ENCODE measurements at regions not wholly inside any gene's neighbourhood (a gene's known extent, or its start where the extent isn't known, plus 50 kb on each side); places are given as distances from the start of the nearest gene placed in this dataset.

- ChIA-PET POLR2A (no interaction called here), CTCF (no interaction called here)
- TF ChIP-seq PKNOX1 (IDR thresholded peaks at IDR 0.05) (no peak), CTBP1 (IDR thresholded peaks at IDR 0.05; ENCODE audit: borderline replicate concordance) (no peak), FOXK2 (IDR thresholded peaks at IDR 0.05) (no peak), ELF4 (IDR thresholded peaks at IDR 0.05) (no peak), LEF1 (IDR thresholded peaks at IDR 0.05; ENCODE audit: borderline replicate concordance) (no peak), BHLHE40 (IDR thresholded peaks at IDR 0.05; ENCODE audit: borderline replicate concordance) (no peak), SP1 (IDR thresholded peaks at IDR 0.05) (no peak), ARNT (IDR thresholded peaks at IDR 0.05) (no peak), SUZ12 (IDR thresholded peaks at IDR 0.05) (no peak), NFRKB (IDR thresholded peaks at IDR 0.05) (no peak), TARDBP (IDR thresholded peaks at IDR 0.05) (no peak), FOXM1 (IDR thresholded peaks at IDR 0.05; ENCODE audit: borderline replicate concordance) (no peak), FOXA1 (IDR thresholded peaks at IDR 0.05) (no peak), HDGF (IDR thresholded peaks at IDR 0.05; ENCODE audit: borderline replicate concordance) (no peak), L3MBTL2 (conservative IDR thresholded peaks at IDR 0.05) (no peak), ZNF384 (IDR thresholded peaks at IDR 0.05) (no peak)
- DNase-seq (ENCODE audit: extremely low spot score) = no peak
These were observed 399.6 kb downstream of the TUSC7 start for GRCh38 chr3:117109178-117109577.

GRCh38 chr3:117114517-117115265 lies 405.1 kb downstream of the TUSC7 start:
- DNase-seq (ENCODE audit: extremely low spot score) = no peak
- TF ChIP-seq BHLHE40 (IDR thresholded peaks at IDR 0.05; ENCODE audit: borderline replicate concordance) (no peak), PKNOX1 (IDR thresholded peaks at IDR 0.05) (no peak), TARDBP (IDR thresholded peaks at IDR 0.05) (no peak), ZNF384 (IDR thresholded peaks at IDR 0.05) (no peak), NFRKB (IDR thresholded peaks at IDR 0.05) (no peak), ARNT (IDR thresholded peaks at IDR 0.05) (no peak), SP1 (IDR thresholded peaks at IDR 0.05) (no peak), ELF4 (IDR thresholded peaks at IDR 0.05) (no peak), L3MBTL2 (conservative IDR thresholded peaks at IDR 0.05) (no peak), HDGF (IDR thresholded peaks at IDR 0.05; ENCODE audit: borderline replicate concordance) (no peak), FOXA1 (IDR thresholded peaks at IDR 0.05) (no peak), CTBP1 (IDR thresholded peaks at IDR 0.05; ENCODE audit: borderline replicate concordance) (no peak), SUZ12 (IDR thresholded peaks at IDR 0.05) (no peak), FOXK2 (IDR thresholded peaks at IDR 0.05) (no peak), LEF1 (IDR thresholded peaks at IDR 0.05; ENCODE audit: borderline replicate concordance) (no peak), FOXM1 (IDR thresholded peaks at IDR 0.05; ENCODE audit: borderline replicate concordance) (no peak)
- ChIA-PET POLR2A (no interaction called here), CTCF (no interaction called here)

GRCh38 chr3:117117188-117117936 lies 407.8 kb downstream of the TUSC7 start:
- ChIA-PET CTCF (no interaction called here), POLR2A (no interaction called here)
- DNase-seq (ENCODE audit: extremely low spot score) = no peak
- no peak for TF ChIP-seq TARDBP (IDR thresholded peaks at IDR 0.05)
- no peak for TF ChIP-seq SUZ12 (IDR thresholded peaks at IDR 0.05)
- TF ChIP-seq FOXA1 (IDR thresholded peaks at IDR 0.05) = no peak
- no peak for TF ChIP-seq HDGF (IDR thresholded peaks at IDR 0.05; ENCODE audit: borderline replicate concordance)
- TF ChIP-seq FOXM1 (IDR thresholded peaks at IDR 0.05; ENCODE audit: borderline replicate concordance) = no peak
- TF ChIP-seq CTBP1 (IDR thresholded peaks at IDR 0.05; ENCODE audit: borderline replicate concordance) = no peak
- TF ChIP-seq ZNF384 (IDR thresholded peaks at IDR 0.05) = no peak
- no peak for TF ChIP-seq FOXK2 (IDR thresholded peaks at IDR 0.05)
- TF ChIP-seq BHLHE40 (IDR thresholded peaks at IDR 0.05; ENCODE audit: borderline replicate concordance) = no peak
- TF ChIP-seq LEF1 (IDR thresholded peaks at IDR 0.05; ENCODE audit: borderline replicate concordance) = no peak
- TF ChIP-seq SP1 (IDR thresholded peaks at IDR 0.05) = no peak
- TF ChIP-seq L3MBTL2 (conservative IDR thresholded peaks at IDR 0.05) = no peak
- TF ChIP-seq PKNOX1 (IDR thresholded peaks at IDR 0.05) = no peak
- no peak for TF ChIP-seq ARNT (IDR thresholded peaks at IDR 0.05)
- TF ChIP-seq ELF4 (IDR thresholded peaks at IDR 0.05) = no peak
- no peak for TF ChIP-seq NFRKB (IDR thresholded peaks at IDR 0.05)

GRCh38 chr3:117118604-117119003 lies 409.0 kb downstream of the TUSC7 start:
- TF ChIP-seq ZNF384 (IDR thresholded peaks at IDR 0.05) = no peak
- ChIA-PET CTCF (no interaction called here), POLR2A (no interaction called here)
- DNase-seq (ENCODE audit: extremely low spot score) = no peak

- no peak for DNase-seq (ENCODE audit: extremely low spot score)
- ChIA-PET CTCF (no interaction called here), POLR2A (no interaction called here)
- TF ChIP-seq FOXA1 (IDR thresholded peaks at IDR 0.05) (no peak), ZNF384 (IDR thresholded peaks at IDR 0.05) (no peak), NFRKB (IDR thresholded peaks at IDR 0.05) (no peak), PKNOX1 (IDR thresholded peaks at IDR 0.05) (no peak)
These were observed 410.4 kb downstream of the TUSC7 start for GRCh38 chr3:117120014-117120413.
